Panc1 (cell line): ENCODE measurements at regions not wholly inside any gene's neighbourhood (a gene's known extent, or its start where the extent isn't known, plus 50 kb on each side); places are given as distances from the start of the nearest gene placed in this dataset.

ENCODE experiments used
- CTCF ChIP-seq: fragments of 450-650 bp; IDR thresholded peaks from 2 replicates; pipeline ENCODE4 v1.5.1; 2017; ENCODE audit warnings: mild to moderate bottlenecking
- POLR2AphosphoS5 ChIP-seq: IDR thresholded peaks from 2 replicates; pipeline ENCODE4 v1.6.1; 2012; ENCODE audit warnings: mild to moderate bottlenecking, low read depth, low read length, moderate library complexity
- REST ChIP-seq, 2 experiments: IDR thresholded peaks; 2 replicates each; pipeline ENCODE4 v1.6.1; 2011 to 2012; ENCODE audit warnings: low read depth in 2 of 2, control low read depth in 1 of 2, low read length in 1 of 2, mild to moderate bottlenecking in 1 of 2, moderate library complexity in 1 of 2; ENCODE audit not compliant: insufficient read depth in 1 of 2
- TCF7L2 ChIP-seq: IDR thresholded peaks from 2 replicates; pipeline ENCODE4 v1.6.1; 2011; ENCODE audit warnings: mild to moderate bottlenecking, low read depth, low read length, inconsistent platforms

GRCh38 chr10:128470321-128470965 is 344.2 kb upstream of the MKI67 start:
- TF ChIP-seq CTCF (no peak), POLR2AphosphoS5 (no peak), TCF7L2 (no peak), REST (IDR thresholded peaks at IDR 0.05; ENCODE audit: insufficient read depth in 1 of 2, low read depth in 2 of 2, low read length in 1 of 2) (no peak)
